A673 (cell line): ENCODE measurements at regions not wholly inside any gene's neighbourhood (a gene's known extent, or its start where the extent isn't known, plus 50 kb on each side); places are given as distances from the start of the nearest gene placed in this dataset.

Experiments used
- BruUV-seq: library from RNA; stranded (reverse); fragments of 400-500 nt; replicated peaks from 2 replicates; lab custom pipeline; 2021; lab: Mats Ljungman, UMichigan
- CTCF ChIA-PET: fragments of 300-600 bp; sonication (Branson Sonifier 250); formaldehyde crosslinking; loops from one replicate; lab custom pipeline; 2022; ENCODE audit warnings: antibody characterized with exemption; lab: Charles Lee
- POLR2A ChIA-PET: fragments of 300-600 bp; sonication (Branson Sonifier 250); formaldehyde crosslinking; loops from one replicate; lab custom pipeline; 2022; ENCODE audit warnings: antibody characterized with exemption; ENCODE audit not compliant: low non-redundant PET; lab: Charles Lee
- DNase-seq: peaks from one replicate; pipeline ENCODE4 v3.0.0-alpha.2; 2015; ENCODE audit warnings: low spot score
- H3K27ac ChIP-seq: fragments of 200-600 bp; sonication (generic); 2 replicates; pipeline ENCODE4 v1.5.1; 2016; ENCODE audit warnings: mixed run types, low read depth, mild to moderate bottlenecking, mixed read lengths, antibody characterized with exemption, low read length; ENCODE audit not compliant: poor library complexity, severe bottlenecking
- H3K27me3 ChIP-seq: fragments of 200-600 bp; sonication (generic); replicated peaks from 2 replicates; pipeline ENCODE4 v1.6.1; 2017; ENCODE audit warnings: mixed run types, low read depth, mild to moderate bottlenecking, mixed read lengths, antibody characterized with exemption, low read length; ENCODE audit not compliant: insufficient read depth, poor library complexity
- H3K36me3 ChIP-seq: fragments of 200-600 bp; sonication (generic); 2 replicates; pipeline ENCODE4 v1.6.1; 2016; ENCODE audit warnings: mixed run types, mild to moderate bottlenecking, mixed read lengths, antibody characterized with exemption, low read length; ENCODE audit not compliant: insufficient read depth, poor library complexity, severe bottlenecking
- H3K4me1 ChIP-seq: fragments of 200-600 bp; sonication (generic); 2 replicates; pipeline ENCODE4 v1.6.1; 2017; ENCODE audit warnings: mixed run types, mild to moderate bottlenecking, mixed read lengths, antibody characterized with exemption, low read length; ENCODE audit not compliant: insufficient read depth, poor library complexity, severe bottlenecking
- H3K4me3 ChIP-seq: fragments of 200-600 bp; sonication (generic); 2 replicates; pipeline ENCODE4 v1.5.1; 2016; ENCODE audit warnings: low read depth, mixed run types, mild to moderate bottlenecking, mixed read lengths, low read length; ENCODE audit not compliant: poor library complexity, severe bottlenecking
- H3K9me3 ChIP-seq: fragments of 200-600 bp; sonication (generic); 2 replicates; pipeline ENCODE4 v1.6.1; 2016; ENCODE audit warnings: mixed run types, low read depth, mild to moderate bottlenecking, mixed read lengths, antibody characterized with exemption, low read length; ENCODE audit not compliant: poor library complexity, severe bottlenecking
- EZH2 ChIP-seq: fragments of 200-600 bp; sonication (generic); IDR thresholded peaks from 2 replicates; pipeline ENCODE4 v1.6.1; 2017; ENCODE audit warnings: borderline replicate concordance, low read depth, mild to moderate bottlenecking, mixed read lengths, antibody characterized with exemption, low read length; ENCODE audit not compliant: poor library complexity, severe bottlenecking
- intact Hi-C: fragments of 100-400 bp; cut with micrococcal nuclease; formaldehyde crosslinking; loops from one replicate; pipeline ENCODE4 v1.10.0; 2022; ENCODE audit not compliant: unreplicated experiment
- TF ChIP-seq, protein P1 (sequence below): fragments of 300-800, 200-600 bp; sonication (generic); conservative IDR thresholded peaks from 2 replicates; pipeline ENCODE4 v1.5.1; 2017; ENCODE audit warnings: low read depth, mild to moderate bottlenecking, antibody characterized with exemption, low read length, moderate library complexity, mixed read lengths

DNA sequence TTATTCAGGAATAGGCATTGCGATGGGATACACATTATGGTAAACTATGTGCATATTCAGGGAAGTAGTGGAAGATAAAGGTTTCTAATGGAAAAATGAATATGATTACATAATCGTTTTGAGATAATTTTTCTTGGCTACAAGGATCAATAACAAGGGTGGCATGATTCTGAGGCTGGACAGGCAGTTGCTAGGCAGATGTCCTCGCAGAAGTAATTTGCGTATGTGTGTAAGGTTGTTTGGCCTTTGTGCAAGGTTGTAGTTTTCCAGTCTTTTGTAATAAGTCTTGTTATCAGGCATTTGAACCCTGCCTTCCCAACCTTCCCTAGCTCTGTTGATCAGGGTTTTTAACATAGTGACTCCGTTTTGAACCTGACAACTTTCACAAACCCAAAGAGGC, 59.7 kb downstream of the RGS12 start:
- H3K36me3 ChIP-seq = no peaks in the 10 kb centered on the region
- no peak overlapping the region for H3K27ac ChIP-seq
- H3K4me3 ChIP-seq = no peak overlapping the region
- TF ChIP-seq, protein P1, sequence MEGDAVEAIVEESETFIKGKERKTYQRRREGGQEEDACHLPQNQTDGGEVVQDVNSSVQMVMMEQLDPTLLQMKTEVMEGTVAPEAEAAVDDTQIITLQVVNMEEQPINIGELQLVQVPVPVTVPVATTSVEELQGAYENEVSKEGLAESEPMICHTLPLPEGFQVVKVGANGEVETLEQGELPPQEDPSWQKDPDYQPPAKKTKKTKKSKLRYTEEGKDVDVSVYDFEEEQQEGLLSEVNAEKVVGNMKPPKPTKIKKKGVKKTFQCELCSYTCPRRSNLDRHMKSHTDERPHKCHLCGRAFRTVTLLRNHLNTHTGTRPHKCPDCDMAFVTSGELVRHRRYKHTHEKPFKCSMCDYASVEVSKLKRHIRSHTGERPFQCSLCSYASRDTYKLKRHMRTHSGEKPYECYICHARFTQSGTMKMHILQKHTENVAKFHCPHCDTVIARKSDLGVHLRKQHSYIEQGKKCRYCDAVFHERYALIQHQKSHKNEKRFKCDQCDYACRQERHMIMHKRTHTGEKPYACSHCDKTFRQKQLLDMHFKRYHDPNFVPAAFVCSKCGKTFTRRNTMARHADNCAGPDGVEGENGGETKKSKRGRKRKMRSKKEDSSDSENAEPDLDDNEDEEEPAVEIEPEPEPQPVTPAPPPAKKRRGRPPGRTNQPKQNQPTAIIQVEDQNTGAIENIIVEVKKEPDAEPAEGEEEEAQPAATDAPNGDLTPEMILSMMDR = no peak
- no peak for TF ChIP-seq EZH2
- POLR2A ChIA-PET = no interaction called here
- intact Hi-C loops = no loop called here
- peaks cover 9% of the 10 kb centered on the region for H3K4me1 ChIP-seq
- H3K27me3 ChIP-seq = no peaks in the 10 kb centered on the region
- no TSS peak for BruUV-seq
- CTCF ChIA-PET = no interaction called here
- no peak for DNase-seq
- H3K9me3 ChIP-seq = peaks cover 8% of the 10 kb centered on the region

DNA sequence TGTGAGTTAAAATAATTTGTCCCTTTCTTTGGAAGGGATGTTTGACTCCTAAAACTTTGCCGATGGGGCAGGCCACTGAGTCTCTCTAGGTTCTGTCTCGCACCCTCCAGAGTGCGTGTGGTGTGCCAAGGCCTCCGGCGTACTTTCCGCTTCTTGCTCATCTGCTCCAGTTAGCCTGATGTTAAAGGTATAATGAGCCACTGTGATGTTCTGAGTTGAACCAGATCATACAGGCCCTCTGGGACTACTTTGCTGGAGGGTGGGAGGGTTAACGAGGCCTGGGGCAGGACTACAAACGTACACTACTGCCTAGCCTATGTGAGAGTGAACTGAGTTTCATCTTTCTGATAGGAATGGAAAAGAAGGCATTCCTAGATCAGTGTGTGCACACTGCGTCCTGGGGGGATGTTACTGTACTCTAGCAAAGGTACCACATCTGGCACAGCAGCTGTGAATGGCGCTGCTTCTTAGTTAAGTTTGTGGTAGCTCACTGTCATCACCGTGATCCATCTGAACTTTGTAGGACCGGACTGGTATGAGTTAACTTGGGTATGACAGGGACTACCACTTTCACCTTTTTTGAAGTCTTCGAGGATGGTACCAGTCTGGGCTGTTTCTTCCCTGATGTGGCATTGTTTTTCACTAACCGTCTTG, 60.2 kb downstream of the RGS12 start:
- H3K4me3 ChIP-seq = no peak overlapping the region
- CTCF ChIA-PET = no interaction called here
- no peaks in the 10 kb centered on the region for H3K36me3 ChIP-seq
- no peaks in the 10 kb centered on the region for H3K27me3 ChIP-seq
- peaks cover 6% of the 10 kb centered on the region for H3K4me1 ChIP-seq
- no peak for DNase-seq
- no peak overlapping the region for H3K27ac ChIP-seq
- intact Hi-C loops = no loop called here
- peaks cover 10% of the 10 kb centered on the region for H3K9me3 ChIP-seq
- no TSS peak for BruUV-seq
- TF ChIP-seq, protein P1 = no peak
- TF ChIP-seq EZH2 = no peak
- POLR2A ChIA-PET = no interaction called here

- intact Hi-C loops = no loop called here
- Histone ChIP-seq H3K27me3 (no peaks in the 10 kb centered on the region), H3K9me3 (peaks cover 10% of the 10 kb centered on the region), H3K4me1 (peaks cover 4% of the 10 kb centered on the region), H3K27ac (no peak overlapping the region), H3K4me3 (no peak overlapping the region), H3K36me3 (no peaks in the 10 kb centered on the region)
- TF ChIP-seq, protein P1 = no peak
- TF ChIP-seq EZH2 = no peak
- BruUV-seq = no TSS peak
- no peak for DNase-seq
- ChIA-PET POLR2A (no interaction called here), CTCF (no interaction called here)
Measured at GRCh38 chr4:3353752-3354454, 61.1 kb downstream of the RGS12 start.
